ENCODE measurements at regions not wholly inside any gene's neighbourhood (a gene's known extent, or its start where the extent isn't known, plus 50 kb on each side); places are given as distances from the start of the nearest gene placed in this dataset.

- Histone ChIP-seq H4K20me1 (ENCODE audit: control insufficient read depth, extremely low read depth, insufficient read depth, low read length) (no peaks in the 10 kb centered on the region), H3K27me3 (ENCODE audit: control insufficient read depth, extremely low read depth, insufficient read depth, low read length) (no peaks in the 10 kb centered on the region), H3K36me3 (ENCODE audit: control insufficient read depth in 2 of 2, extremely low read depth in 1 of 2, insufficient read depth in 2 of 2, low read length in 2 of 2) (no peaks in the 10 kb centered on the region), H3K4me2 (ENCODE audit: control insufficient read depth, extremely low read depth, insufficient read depth, low read depth, low read length) (no peak overlapping the region), H3K4me1 (ENCODE audit: control insufficient read depth, extremely low read depth, insufficient read depth, low read length) (no peaks in the 10 kb centered on the region), H3K9me1 (ENCODE audit: control insufficient read depth, extremely low read depth, insufficient read depth, low read length) (no peaks in the 10 kb centered on the region), H3K4me3 (ENCODE audit: control insufficient read depth in 2 of 3, extremely low read depth in 1 of 3, insufficient read depth in 2 of 3, low read depth in 1 of 3, low read length in 3 of 3) (no peak overlapping the region), H3K79me2 (ENCODE audit: control insufficient read depth, insufficient read depth, low read length) (no peaks in the 10 kb centered on the region), H3K9ac (ENCODE audit: control insufficient read depth, extremely low read depth, insufficient read depth, low read length) (no peak overlapping the region), H3K9me3 (ENCODE audit: control insufficient read depth, low read depth, low read length) (no peaks in the 10 kb centered on the region), H3K27ac (ENCODE audit: control insufficient read depth, insufficient read depth, low read length) (no peak overlapping the region), H2AFZ (ENCODE audit: control insufficient read depth, low read length) (no peak overlapping the region)
- FAIRE-seq = no peak
- dilution Hi-C loops (cut with MboI; ENCODE audit: extremely low pct_ligation_motif_present, low sequenced_read_pairs) = no loop called here
- TF ChIP-seq EZH2 (IDR thresholded peaks at IDR 0.05; ENCODE audit: low read length) (no peak), CTCF (optimal IDR thresholded peaks at IDR 0.05 in 1 of 3, IDR thresholded peaks at IDR 0.05 in 1 of 3, conservative IDR thresholded peaks at IDR 0.05 in 1 of 3; ENCODE audit: extremely low read depth in 1 of 3, insufficient read depth in 2 of 3, low read length in 3 of 3) (no peak)
- DNase-seq (ENCODE audit: low read depth, low spot score) = no peak
These were observed 748.3 kb upstream of the ANO3 start for GRCh38 chr11:25583596-25583995.

GRCh38 chr11:25587496-25587895 is 744.4 kb upstream of the ANO3 start:
- DNase-seq (ENCODE audit: low read depth, low spot score) = no peak
- no peak for TF ChIP-seq CTCF (optimal IDR thresholded peaks at IDR 0.05 in 1 of 3, IDR thresholded peaks at IDR 0.05 in 1 of 3, conservative IDR thresholded peaks at IDR 0.05 in 1 of 3; ENCODE audit: extremely low read depth in 1 of 3, insufficient read depth in 2 of 3, low read length in 3 of 3)
- no peak for TF ChIP-seq EZH2 (IDR thresholded peaks at IDR 0.05; ENCODE audit: low read length)
- dilution Hi-C loops (cut with MboI; ENCODE audit: extremely low pct_ligation_motif_present, low sequenced_read_pairs) = no loop called here
- Histone ChIP-seq H4K20me1 (ENCODE audit: control insufficient read depth, extremely low read depth, insufficient read depth, low read length) (no peaks in the 10 kb centered on the region), H2AFZ (ENCODE audit: control insufficient read depth, low read length) (no peak overlapping the region), H3K4me3 (ENCODE audit: control insufficient read depth in 2 of 3, extremely low read depth in 1 of 3, insufficient read depth in 2 of 3, low read depth in 1 of 3, low read length in 3 of 3) (no peak overlapping the region), H3K9me3 (ENCODE audit: control insufficient read depth, low read depth, low read length) (no peaks in the 10 kb centered on the region), H3K9me1 (ENCODE audit: control insufficient read depth, extremely low read depth, insufficient read depth, low read length) (no peaks in the 10 kb centered on the region), H3K27ac (ENCODE audit: control insufficient read depth, insufficient read depth, low read length) (no peak overlapping the region), H3K4me2 (ENCODE audit: control insufficient read depth, extremely low read depth, insufficient read depth, low read depth, low read length) (no peak overlapping the region), H3K4me1 (ENCODE audit: control insufficient read depth, extremely low read depth, insufficient read depth, low read length) (no peaks in the 10 kb centered on the region), H3K79me2 (ENCODE audit: control insufficient read depth, insufficient read depth, low read length) (no peaks in the 10 kb centered on the region), H3K36me3 (ENCODE audit: control insufficient read depth in 2 of 2, extremely low read depth in 1 of 2, insufficient read depth in 2 of 2, low read length in 2 of 2) (no peaks in the 10 kb centered on the region), H3K27me3 (ENCODE audit: control insufficient read depth, extremely low read depth, insufficient read depth, low read length) (no peaks in the 10 kb centered on the region), H3K9ac (ENCODE audit: control insufficient read depth, extremely low read depth, insufficient read depth, low read length) (no peak overlapping the region)
- FAIRE-seq = no peak

Data from keratinocyte (primary cell).